ENCODE measurements at regions not wholly inside any gene's neighbourhood (a gene's known extent, or its start where the extent isn't known, plus 50 kb on each side); places are given as distances from the start of the nearest gene placed in this dataset.
"Not testable (repeated sequence)": the region's sequence is repeated elsewhere in the genome, so short reads cannot be mapped to it uniquely, and the experiment has no call there.

GRCh38 chr1:22320587-22321344 lies 130.9 kb upstream of the ZBTB40 start:
- no peak for DNase-seq

GRCh38 chr1:22321917-22322316 lies 129.7 kb upstream of the ZBTB40 start:
- DNase-seq, result no peak

DNA sequence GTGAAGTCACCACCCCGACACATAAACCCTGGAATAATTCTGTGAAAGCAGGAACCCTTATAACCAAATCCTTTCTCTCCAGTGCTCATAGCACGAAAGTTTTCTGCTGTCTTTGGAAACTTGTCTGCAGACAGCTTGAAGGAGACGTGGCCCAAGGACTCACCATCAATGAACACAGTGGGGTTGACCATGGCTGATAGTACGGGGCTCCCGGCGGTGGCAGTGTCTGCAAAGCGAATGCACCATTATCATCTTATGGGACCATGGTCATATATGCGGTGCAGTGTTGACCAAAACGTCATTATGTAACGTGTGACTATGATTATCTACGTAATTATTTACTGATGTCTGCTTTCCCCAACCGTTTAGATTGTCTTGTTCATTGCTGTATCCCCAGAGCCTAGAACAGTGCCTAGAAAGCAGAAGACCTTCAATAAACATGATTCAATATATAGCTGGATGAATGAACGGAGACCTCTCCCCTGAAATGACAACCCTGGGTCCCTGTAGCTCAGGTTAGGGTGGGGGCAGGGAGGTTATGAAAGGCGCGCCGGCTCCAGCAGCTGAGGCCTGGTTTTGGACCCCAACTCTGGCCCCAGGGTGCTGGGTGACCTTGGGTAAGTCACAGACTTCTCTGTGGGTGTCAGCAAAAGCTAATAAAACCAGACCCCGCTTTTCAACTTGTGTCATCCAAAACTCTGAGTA lies 128.4 kb upstream of the ZBTB40 start:
- DNase-seq, result no peak

- DNase-seq, result no peak
These were observed 127.7 kb upstream of the ZBTB40 start for GRCh38 chr1:22323846-22324504.

DNA sequence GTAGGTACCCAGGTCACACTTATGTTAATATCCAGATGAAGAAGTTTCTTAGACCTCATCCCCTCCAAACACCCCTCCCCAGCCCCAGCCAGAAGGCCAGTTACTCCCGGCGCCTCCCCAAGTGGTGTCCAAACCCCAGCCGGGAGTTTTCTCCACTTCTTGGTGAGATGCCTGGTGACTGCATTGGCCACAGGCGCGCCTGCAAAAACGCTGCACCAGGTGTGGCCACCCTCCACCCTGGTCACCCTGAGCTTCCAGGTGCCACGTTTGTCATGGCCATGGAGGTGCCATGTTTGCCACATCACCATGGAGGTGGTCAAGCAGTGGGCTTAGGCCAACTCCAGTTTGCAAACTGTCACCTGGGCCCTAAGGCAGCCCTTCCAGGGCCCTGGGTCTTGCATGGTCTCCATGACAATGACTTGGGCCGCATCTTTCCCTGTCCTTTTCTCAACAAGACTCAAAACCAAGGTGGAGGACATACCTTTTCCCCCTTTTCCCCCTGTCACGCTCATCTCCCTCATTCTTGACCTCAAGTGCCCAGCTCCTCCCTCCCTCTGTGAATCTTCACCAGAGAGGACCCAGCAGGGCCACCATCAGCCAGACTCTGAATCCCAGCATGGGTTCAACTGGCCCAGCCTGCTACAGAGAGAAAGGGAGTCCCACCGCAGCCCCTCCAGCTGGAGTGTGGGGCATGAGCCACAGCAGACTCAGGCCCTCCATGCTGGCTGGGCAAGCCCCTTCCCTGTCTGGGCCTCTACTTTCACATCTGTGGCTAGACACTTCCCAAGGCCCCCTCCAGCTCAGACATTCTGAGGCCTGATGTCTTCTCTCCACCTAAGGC lies 125.9 kb upstream of the ZBTB40 start:
- no peak for DNase-seq

GRCh38 chr1:22326372-22326915 lies 125.2 kb upstream of the ZBTB40 start:
- DNase-seq, result no peak

- no peak for DNase-seq
These were observed 124.7 kb upstream of the ZBTB40 start for GRCh38 chr1:22326931-22327330.

- no peak for DNase-seq
These were observed 124.2 kb upstream of the ZBTB40 start for GRCh38 chr1:22327411-22327810.

GRCh38 chr1:22328331-22329147 lies 123.1 kb upstream of the ZBTB40 start:
- DNase-seq, result no peak

GRCh38 chr1:22329148-22329515 lies 122.5 kb upstream of the ZBTB40 start:
- no peak for DNase-seq

GRCh38 chr1:22330092-22330759 lies 121.4 kb upstream of the ZBTB40 start:
- no peak for DNase-seq

DNA sequence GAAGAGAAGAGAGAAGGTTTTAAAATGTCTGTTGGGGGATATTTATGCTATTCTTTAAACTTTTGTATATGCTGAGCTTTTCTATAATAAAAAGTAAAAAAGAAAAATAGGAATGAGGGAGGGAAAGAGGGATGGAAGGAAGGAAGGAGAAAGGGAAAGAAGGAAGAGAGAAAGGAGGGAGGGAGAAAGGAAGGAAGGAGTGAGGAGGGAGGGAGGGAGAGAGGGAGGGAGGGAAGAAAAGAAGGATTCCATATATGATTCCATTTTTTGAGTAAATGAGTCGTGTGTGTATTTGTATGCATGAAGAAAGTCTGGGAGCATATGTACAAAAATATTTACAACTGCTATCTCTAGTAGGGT lies 120.9 kb upstream of the ZBTB40 start:
- no peak for DNase-seq

DNA sequence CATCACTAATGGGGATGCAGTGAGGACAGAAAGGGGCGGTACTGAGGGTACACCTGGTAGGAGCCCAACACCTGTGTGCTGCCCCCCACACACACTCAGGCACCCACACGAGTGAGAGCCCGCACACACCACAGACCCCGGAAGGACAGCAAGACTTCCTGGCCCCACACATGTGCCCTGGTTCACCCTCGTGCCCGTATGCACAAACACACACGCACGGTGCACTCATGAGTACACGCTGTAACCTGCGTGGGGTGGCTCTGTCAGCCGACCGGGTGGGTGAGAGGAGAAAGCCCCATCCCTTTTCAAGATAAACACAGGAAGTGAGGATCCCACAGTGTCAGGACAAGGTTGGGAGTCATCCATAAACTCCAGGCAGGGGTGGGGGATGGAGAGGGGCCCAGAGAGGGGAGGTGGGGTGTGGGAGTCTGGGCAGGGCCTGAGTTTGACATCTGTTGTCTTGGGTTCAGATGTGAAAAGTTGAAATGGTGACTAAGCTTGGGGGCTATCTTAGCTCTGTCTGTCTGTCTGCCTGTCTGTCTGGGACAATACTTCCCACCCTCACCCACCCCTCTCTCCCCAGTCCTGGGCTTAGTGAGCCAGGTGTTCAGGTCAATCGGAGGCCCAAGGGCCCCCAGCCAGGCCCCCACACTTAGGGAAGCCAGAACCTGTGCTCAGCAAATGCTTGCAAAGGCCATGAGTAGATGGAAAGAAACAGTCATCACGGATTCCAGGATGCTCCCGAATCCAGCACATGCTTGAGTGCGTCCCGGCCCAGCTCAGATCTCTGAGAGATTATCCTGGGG lies 119.8 kb upstream of the ZBTB40 start:
- DNase-seq, result no peak

GRCh38 chr1:22332424-22332717 lies 119.3 kb upstream of the ZBTB40 start:
- DNase-seq, result no peak

- DNase-seq, result no peak
These were observed 118.7 kb upstream of the ZBTB40 start for GRCh38 chr1:22332795-22333499.

DNA sequence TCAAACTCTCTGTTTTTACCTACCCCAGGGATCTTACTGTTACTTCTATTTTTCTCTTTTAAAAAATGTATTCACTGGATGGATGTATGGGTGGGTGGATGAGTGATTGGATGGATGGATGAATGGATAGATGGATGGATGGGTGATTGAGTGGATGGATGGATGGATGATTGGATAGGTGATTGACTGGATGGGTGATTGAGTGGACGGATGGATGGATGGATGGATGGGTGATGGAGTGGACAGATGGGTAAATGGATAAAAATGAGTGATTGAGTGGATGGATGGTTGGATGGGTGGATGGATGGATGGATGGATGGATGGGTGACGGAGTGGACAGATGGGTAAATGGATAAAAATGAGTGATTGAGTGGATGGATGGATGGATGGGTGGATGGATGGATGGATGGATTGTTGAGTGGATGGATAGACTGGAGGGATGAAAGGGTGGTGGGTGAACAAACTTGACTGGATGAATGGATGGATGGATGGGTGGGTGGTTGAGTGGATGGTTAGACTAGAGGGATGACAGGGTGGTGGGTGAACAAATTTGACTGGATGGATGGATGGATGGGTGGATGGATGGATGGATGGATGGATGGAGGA lies 118.0 kb upstream of the ZBTB40 start:
- no peak for DNase-seq

DNA sequence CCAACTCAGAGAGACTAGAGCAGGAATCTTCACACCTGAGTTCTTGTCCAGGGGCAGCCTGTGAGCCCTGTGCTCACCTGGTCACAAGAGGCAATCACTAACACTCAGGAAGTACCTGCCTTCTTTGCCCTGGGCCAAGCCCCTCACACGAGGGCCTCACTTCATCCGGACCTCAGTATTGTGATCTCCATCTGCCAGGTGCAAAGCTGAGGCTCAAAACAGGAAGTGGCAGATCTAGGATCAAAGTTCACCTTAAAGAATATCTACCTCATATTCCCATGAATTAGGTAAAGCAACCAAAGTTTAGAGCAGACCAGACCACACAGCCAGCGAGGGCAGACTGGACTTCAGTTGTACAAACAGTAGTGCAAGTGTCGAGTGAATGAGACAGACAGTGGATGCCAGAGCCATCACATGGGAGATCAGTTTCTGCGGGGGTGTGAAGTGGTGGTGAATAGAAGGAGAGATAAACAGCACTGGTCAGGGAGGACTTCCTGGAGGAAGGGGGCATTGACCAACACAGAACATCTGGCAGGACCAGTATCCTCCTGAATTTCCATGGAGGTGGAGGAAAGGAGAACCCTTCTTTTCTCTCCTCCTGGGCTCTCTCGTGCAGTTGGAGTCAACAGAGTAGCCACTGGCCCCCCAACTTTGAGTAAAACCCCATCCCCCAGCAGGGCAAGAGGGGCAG lies 116.6 kb upstream of the ZBTB40 start:
- DNase-seq, result no peak

DNA sequence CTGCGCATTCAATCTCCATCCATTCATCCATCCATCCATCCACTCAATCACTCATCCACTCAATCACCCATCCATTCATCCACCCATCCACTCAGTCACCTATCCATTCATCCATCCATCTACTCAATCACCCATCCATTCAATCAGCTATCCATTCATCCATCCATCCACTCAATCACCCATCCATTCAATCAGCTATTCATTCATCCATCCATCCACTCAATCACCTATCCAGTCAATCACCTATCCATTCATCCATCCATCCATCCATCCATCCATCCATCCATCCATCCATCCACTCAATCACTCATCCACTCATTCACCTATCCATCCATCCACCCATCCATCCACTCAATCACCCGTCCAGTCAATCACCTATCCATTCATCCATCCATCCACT lies 115.4 kb upstream of the ZBTB40 start:
- not testable (repeated sequence) for DNase-seq

All from bone marrow (tissue), 2 donors.